HEK293T (cell line): ENCODE measurements at regions not wholly inside any gene's neighbourhood (a gene's known extent, or its start where the extent isn't known, plus 50 kb on each side); places are given as distances from the start of the nearest gene placed in this dataset.

Experiments
- CTCF ChIA-PET: fragments of 350-600 bp; formaldehyde crosslinking; extraction: SDS; loops from one replicate; lab custom pipeline; 2021; ENCODE audit warnings: antibody characterized with exemption, inconsistent platforms; lab: Yijun Ruan, JAX
- POLR2A ChIA-PET: fragments of 350-600 bp; formaldehyde crosslinking; extraction: SDS; loops from one replicate; lab custom pipeline; 2020; ENCODE audit warnings: antibody characterized with exemption, inconsistent platforms; lab: Yijun Ruan, JAX
- DNase-seq: peaks from one replicate; pipeline ENCODE4 v3.0.0; 2012; ENCODE audit warnings: mixed read lengths; ENCODE audit errors: extremely low spot score
- ARNT ChIP-seq: fragments of 450-650 bp; IDR thresholded peaks from 2 replicates; pipeline ENCODE4 v1.6.1; 2017; ENCODE audit warnings: mild to moderate bottlenecking
- BHLHE40 ChIP-seq: fragments of 450-650 bp; IDR thresholded peaks from 2 replicates; pipeline ENCODE4 v1.6.1; 2016; ENCODE audit warnings: mild to moderate bottlenecking, moderate library complexity, borderline replicate concordance
- CTBP1 ChIP-seq: fragments of 450-650 bp; IDR thresholded peaks from 2 replicates; pipeline ENCODE4 v1.6.1; 2016; ENCODE audit warnings: borderline replicate concordance
- ELF4 ChIP-seq: fragments of 450-650 bp; IDR thresholded peaks from 2 replicates; pipeline ENCODE4 v1.6.1; 2017; ENCODE audit warnings: antibody characterized with exemption
- FOXA1 ChIP-seq: fragments of 450-650 bp; IDR thresholded peaks from 2 replicates; pipeline ENCODE4 v1.6.1; 2016; ENCODE audit warnings: mild to moderate bottlenecking
- FOXK2 ChIP-seq: fragments of 450-650 bp; IDR thresholded peaks from 2 replicates; pipeline ENCODE4 v1.6.1; 2016; ENCODE audit warnings: mild to moderate bottlenecking
- FOXM1 ChIP-seq: fragments of 450-650 bp; IDR thresholded peaks from 2 replicates; pipeline ENCODE4 v1.6.1; 2017; ENCODE audit warnings: mild to moderate bottlenecking, borderline replicate concordance
- HDGF ChIP-seq: fragments of 450-650 bp; IDR thresholded peaks from 2 replicates; pipeline ENCODE4 v1.6.1; 2017; ENCODE audit warnings: antibody characterized with exemption, borderline replicate concordance
- L3MBTL2 ChIP-seq: fragments of 450-650 bp; conservative IDR thresholded peaks from 2 replicates; pipeline ENCODE4 v1.6.1; 2016; ENCODE audit warnings: mild to moderate bottlenecking
- LEF1 ChIP-seq: fragments of 450-650 bp; IDR thresholded peaks from 2 replicates; pipeline ENCODE4 v1.6.1; 2017; ENCODE audit warnings: mild to moderate bottlenecking, borderline replicate concordance
- NFRKB ChIP-seq: fragments of 450-650 bp; IDR thresholded peaks from 2 replicates; pipeline ENCODE4 v1.6.1; 2016; ENCODE audit warnings: mild to moderate bottlenecking, moderate library complexity
- SP1 ChIP-seq: fragments of 450-650 bp; IDR thresholded peaks from 2 replicates; pipeline ENCODE4 v1.6.1; 2017
- SUZ12 ChIP-seq: fragments of 450-650 bp; IDR thresholded peaks from 2 replicates; pipeline ENCODE4 v1.6.1; 2016; ENCODE audit warnings: mild to moderate bottlenecking
- TARDBP ChIP-seq: fragments of 450-650 bp; IDR thresholded peaks from 2 replicates; pipeline ENCODE4 v1.6.1; 2016
- ZNF384 ChIP-seq: fragments of 450-650 bp; IDR thresholded peaks from 2 replicates; pipeline ENCODE4 v1.6.1; 2016
- TF ChIP-seq, protein P1 (sequence below): fragments of 450-650 bp; IDR thresholded peaks from 2 replicates; pipeline ENCODE4 v1.6.1; 2016

DNA sequence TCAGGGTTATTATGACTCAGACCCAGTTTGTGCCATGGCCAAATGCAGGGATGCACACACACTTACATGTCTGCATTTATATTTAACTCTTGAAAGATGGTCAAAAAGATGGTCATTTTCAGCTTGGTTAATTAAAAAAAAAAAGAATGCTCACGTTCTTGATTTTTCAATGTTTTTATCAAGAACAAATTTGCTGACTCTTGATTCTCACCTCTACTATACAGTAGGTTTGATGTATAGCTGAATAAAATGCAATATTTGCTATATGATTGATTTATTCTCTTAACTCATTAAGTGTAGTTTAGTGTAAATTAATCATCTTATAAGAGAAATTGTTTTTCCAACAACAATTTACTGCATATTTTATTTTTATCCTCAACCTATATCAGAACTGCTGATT lies 160.4 kb downstream of the SLIT2 start:
- TF ChIP-seq SUZ12 (no peak), BHLHE40 (no peak), LEF1 (no peak), FOXK2 (no peak), TARDBP (no peak), NFRKB (no peak)
- ChIA-PET POLR2A (no interaction called here), CTCF (no interaction called here)
- no peak for DNase-seq

DNA sequence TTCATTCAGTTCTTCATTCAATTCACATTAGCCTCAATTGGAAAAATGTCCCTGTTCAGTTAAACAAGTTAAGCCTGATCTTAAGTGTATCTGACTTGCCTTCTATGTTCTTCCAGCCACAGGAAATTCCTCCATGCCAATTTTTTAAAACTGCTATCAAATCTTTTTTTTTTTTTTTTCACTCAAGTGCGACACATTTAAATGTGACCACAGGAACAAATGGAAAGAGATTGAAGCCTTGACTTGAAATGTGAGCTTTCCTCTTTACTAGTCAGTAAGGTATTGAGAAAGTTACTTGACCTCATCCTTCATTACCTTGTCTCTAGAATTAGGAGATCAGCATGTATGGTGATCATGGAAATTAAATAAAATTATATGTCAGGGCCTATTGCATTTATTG lies 165.1 kb downstream of the SLIT2 start:
- ChIA-PET CTCF (interaction anchor here (0.6 to 0.7 kb wide), 2 partner anchors 10 to 82 kb away, joined by 3 to 4 read pairs; no protein-coding TSS in a partner anchor), POLR2A (no interaction called here)
- no peak for TF ChIP-seq SP1
- no peak for TF ChIP-seq LEF1
- TF ChIP-seq FOXA1: no peak
- TF ChIP-seq NFRKB: no peak
- no peak for TF ChIP-seq TARDBP
- TF ChIP-seq HDGF: no peak
- TF ChIP-seq FOXK2: no peak
- no peak for TF ChIP-seq CTBP1
- no peak for TF ChIP-seq L3MBTL2
- TF ChIP-seq FOXM1: no peak
- no peak for TF ChIP-seq ARNT
- TF ChIP-seq, protein P1, sequence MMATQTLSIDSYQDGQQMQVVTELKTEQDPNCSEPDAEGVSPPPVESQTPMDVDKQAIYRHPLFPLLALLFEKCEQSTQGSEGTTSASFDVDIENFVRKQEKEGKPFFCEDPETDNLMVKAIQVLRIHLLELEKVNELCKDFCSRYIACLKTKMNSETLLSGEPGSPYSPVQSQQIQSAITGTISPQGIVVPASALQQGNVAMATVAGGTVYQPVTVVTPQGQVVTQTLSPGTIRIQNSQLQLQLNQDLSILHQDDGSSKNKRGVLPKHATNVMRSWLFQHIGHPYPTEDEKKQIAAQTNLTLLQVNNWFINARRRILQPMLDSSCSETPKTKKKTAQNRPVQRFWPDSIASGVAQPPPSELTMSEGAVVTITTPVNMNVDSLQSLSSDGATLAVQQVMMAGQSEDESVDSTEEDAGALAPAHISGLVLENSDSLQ: no peak
- no peak for TF ChIP-seq BHLHE40
- TF ChIP-seq SUZ12: no peak
- DNase-seq: no peak

DNA sequence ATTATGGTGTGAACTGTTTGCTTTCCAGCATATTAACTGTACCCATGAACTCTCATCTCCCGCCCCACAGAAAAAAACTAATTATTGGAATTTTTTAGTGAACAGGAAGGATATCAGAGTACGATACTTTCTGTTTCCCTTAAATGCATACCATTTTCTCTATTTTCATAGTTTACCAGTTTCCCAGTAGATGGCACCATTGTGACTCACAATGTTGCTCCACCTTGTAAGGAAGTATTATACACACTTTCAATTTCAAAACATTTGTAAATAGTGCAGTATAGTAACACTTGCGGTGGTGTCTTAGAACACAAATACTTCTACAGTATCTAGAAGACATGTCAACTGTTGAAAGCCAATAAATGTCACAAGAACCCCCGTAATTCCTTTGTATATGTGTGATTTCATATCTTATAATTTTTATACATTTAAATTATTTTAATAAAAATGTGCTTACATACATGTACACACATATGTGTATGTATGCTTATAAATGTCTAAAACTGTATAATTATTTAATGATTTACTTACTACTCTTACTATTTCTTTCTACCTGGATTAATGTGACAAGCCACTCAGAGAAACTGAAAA lies 167.3 kb downstream of the SLIT2 start:
- DNase-seq: no peak
- TF ChIP-seq ELF4 (no peak), FOXA1 (no peak), TARDBP (no peak), NFRKB (no peak), FOXM1 (no peak), CTBP1 (no peak), ARNT (no peak), BHLHE40 (no peak), HDGF (no peak), L3MBTL2 (no peak), LEF1 (no peak), SUZ12 (no peak), ZNF384 (no peak), FOXK2 (no peak), SP1 (no peak)
- TF ChIP-seq, protein P1: no peak
- ChIA-PET CTCF (interaction anchor here (0.6 kb wide), 1 partner anchor 105 kb away, joined by 3 read pairs; no protein-coding TSS in a partner anchor), POLR2A (no interaction called here)

DNA sequence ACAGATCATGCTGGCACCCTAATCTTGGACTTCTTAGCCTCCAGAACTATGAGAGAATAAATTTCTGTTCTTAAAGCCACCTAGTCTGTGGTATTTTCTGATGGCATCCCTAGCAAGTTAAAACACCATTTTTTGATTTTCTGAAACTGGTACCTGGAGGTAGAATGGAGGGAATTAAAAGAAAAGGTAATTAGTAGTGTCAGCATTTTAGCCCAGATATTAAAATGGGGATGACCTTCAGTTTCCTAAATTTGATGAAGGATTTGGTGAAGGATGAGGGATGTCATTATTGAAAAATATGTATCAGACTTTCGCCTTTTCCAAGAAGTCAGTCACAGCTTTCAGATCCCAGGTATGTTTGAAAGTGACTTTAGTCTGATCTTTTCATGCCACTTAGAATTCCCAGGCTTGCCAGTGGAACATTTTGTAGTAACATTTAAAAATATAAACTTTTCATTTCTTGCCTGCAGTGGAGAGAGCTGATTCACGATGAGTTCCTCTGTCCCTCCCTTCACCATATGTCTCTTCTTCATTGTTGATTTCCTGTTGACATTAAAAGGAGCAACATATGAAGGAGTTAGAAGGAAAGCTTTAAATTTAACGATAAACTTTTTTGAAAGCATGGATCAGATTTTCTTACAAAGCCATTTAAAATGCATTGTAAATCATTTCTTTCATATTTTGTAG lies 169.4 kb downstream of the SLIT2 start:
- no peak for DNase-seq
- ChIA-PET POLR2A (no interaction called here), CTCF (interaction anchor here (0.6 kb wide), 1 partner anchor 155 kb away, joined by 3 read pairs; no protein-coding TSS in a partner anchor)
- no peak for TF ChIP-seq L3MBTL2
- no peak for TF ChIP-seq SP1
- no peak for TF ChIP-seq LEF1
- TF ChIP-seq FOXM1: no peak

DNA sequence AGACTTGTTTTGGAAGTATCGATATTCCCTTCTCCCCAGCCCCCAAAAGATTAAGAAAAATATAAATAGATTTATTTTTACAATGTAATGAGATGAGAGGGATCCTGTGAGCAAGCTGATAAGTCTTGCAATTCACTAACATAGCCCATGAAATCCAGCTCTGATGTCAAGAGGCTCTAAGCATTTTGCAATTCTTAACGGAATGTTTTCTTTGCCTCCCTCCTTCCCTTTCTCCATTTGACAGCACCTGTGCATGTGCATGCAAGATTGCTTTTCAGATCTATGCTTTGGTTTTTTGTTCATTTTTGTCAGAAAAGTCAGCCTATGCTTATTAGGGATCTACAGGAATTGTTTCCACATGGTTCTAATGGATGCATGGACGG lies 169.9 kb downstream of the SLIT2 start:
- DNase-seq: no peak
- ChIA-PET POLR2A (no interaction called here), CTCF (interaction anchor here (0.6 kb wide), 1 partner anchor 156 kb away, joined by 3 read pairs; no protein-coding TSS in a partner anchor)
- TF ChIP-seq BHLHE40 (no peak), ZNF384 (no peak), FOXM1 (no peak), TARDBP (no peak), L3MBTL2 (no peak), ELF4 (no peak), HDGF (no peak), SUZ12 (no peak), LEF1 (no peak), ARNT (no peak), FOXA1 (no peak), FOXK2 (no peak), NFRKB (no peak), SP1 (no peak)
- TF ChIP-seq, protein P1: no peak

DNA sequence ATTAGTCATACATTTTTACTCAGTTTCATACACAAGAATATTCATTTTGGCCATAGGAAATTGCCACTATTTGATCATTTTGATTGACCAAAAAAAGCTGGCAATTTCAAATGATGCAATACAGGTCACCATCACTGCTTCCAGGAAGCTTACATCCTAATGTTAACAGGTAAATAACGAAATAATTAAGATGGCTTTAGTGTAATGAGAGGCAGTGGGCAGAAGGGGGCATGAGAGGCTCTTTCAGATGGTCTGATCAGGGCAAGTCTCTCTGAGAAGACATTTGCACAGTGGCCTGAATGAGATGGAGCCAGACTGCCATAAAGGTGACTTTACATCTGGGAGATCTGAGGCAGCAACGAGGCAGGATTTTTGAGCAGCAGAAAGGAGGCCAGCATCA lies 170.7 kb downstream of the SLIT2 start:
- CTCF ChIA-PET: interaction anchor here (1.0 kb wide), 1 partner anchor 15 kb away, joined by 4 read pairs; no protein-coding TSS in a partner anchor
- TF ChIP-seq ARNT (no peak), FOXA1 (no peak), ELF4 (no peak), SP1 (no peak), TARDBP (no peak), BHLHE40 (no peak), SUZ12 (no peak)
- TF ChIP-seq, protein P1: no peak
- DNase-seq: peak; percentile 43
- POLR2A ChIA-PET: no interaction called here
